GM18505 (cell line): ENCODE measurements at regions not wholly inside any gene's neighbourhood (a gene's known extent, or its start where the extent isn't known, plus 50 kb on each side); places are given as distances from the start of the nearest gene placed in this dataset.

Experiments
- ATAC-seq: cut with Tn5 transposase; IDR thresholded peaks from one replicate; pipeline ENCODE4 v1.9.1; 2021; ENCODE audit not compliant: unreplicated experiment
- POLR2A ChIP-seq: IDR thresholded peaks from 4 replicates; pipeline ENCODE4 v1.6.1; 2011; ENCODE audit warnings: borderline replicate concordance; ENCODE audit not compliant: insufficient read depth, insufficient read length; ENCODE audit errors: extremely low read depth

- ATAC-seq, result no peak
- TF ChIP-seq POLR2A, result no peak
Observed at GRCh38 chr2:118657466-118657865, 190.0 kb downstream of the EN1 start.

- no peak for ATAC-seq
Observed at GRCh38 chr2:118654945-118655344, 192.5 kb downstream of the EN1 start.

GRCh38 chr2:118650327-118650726, 197.1 kb downstream of the EN1 start:
- TF ChIP-seq POLR2A, result no peak
- no peak for ATAC-seq

More at GRCh38 chr2:118654945-118655344, 192.5 kb downstream of the EN1 start:
- TF ChIP-seq POLR2A, result no peak

DNA sequence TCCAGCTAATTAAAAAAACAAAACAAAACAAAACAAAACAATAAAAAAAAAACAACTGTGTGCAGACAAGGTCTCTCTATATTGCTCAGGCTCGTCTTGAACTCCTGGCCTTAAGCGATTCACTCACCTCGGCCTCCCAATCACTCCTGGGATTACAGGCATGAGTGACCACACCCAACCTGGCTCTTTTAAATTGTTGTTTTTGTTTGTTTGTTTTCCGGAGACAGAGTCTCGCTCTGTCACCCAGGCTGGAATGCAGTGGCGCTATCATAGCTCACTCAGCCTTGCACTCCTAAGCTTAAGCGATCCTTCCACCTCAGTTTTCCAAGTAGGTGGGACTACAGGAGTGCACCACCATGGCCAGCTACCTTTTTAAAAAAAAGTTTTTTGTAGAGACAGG, 201.6 kb downstream of the EN1 start:
- ATAC-seq, result no peak
- TF ChIP-seq POLR2A, result no peak

- no peak for TF ChIP-seq POLR2A
- ATAC-seq, result no peak
Observed at GRCh38 chr2:118644190-118644589, 203.3 kb downstream of the EN1 start.

DNA sequence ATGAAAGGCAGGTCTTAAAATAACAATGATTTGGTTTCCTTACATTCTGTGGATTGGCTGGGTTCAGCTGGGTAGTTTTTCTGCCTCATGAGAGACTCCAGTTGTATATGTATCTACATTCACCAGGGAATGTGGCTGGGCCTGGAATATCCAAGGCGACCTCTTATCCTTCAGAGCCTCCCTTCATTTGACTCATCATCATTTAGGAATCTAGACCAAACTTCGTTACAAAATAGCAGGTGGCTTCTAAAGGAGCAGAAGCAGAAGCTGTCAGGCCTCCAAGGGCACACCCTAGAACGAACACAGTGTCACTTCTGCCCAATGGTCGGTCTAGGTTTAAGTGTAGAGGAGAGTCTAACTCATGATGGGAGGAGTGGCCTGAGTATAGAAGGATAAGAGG, 204.2 kb downstream of the EN1 start:
- no peak for TF ChIP-seq POLR2A
- no peak for ATAC-seq

DNA sequence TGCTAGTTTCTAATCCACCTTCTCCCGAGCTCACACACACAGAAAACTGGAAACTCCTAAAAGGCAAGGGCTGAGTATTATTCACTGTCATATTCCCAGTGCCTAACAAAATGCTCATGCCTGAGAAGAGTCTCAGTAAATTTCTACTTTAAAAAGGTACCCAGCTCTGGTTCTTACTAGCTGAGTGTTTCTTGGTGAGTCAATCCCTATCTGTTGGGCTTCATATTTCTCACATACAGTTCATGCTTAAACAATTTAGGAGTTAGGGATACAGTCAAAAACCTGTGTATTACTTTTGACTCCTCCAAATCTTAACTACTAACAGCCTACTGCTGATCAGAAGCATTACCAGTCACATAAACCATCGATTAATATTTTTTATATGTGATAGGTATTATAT, 204.9 kb downstream of the EN1 start:
- TF ChIP-seq POLR2A, result no peak

GRCh38 chr2:118641711-118642110, 205.7 kb downstream of the EN1 start:
- no peak for TF ChIP-seq POLR2A
- no peak for ATAC-seq

More for the DNA sequence above, 204.9 kb downstream of the EN1 start:
- no peak for ATAC-seq

GRCh38 chr2:118639371-118639770, 208.1 kb downstream of the EN1 start:
- TF ChIP-seq POLR2A, result no peak
- ATAC-seq, result no peak

DNA sequence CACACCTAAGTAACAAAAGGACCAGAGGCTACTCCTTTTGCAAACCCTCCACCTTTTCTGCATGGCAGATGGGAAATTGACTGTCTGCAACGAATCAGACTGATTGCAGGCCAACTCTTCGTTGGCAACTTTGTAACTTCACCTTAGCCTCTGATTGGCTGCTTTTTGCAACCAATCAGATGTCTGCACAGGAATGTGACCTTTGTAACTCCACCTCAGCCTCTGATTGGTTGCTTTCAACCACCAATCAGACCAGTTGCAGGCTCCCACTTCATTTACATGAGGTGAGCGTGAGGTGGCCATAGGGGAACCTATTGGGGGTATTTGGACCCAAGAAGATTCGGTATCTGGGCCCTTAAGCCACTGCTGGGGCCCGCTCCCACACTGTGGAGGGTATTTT, 209.0 kb downstream of the EN1 start:
- ATAC-seq, result no peak
- TF ChIP-seq POLR2A, result no peak

DNA sequence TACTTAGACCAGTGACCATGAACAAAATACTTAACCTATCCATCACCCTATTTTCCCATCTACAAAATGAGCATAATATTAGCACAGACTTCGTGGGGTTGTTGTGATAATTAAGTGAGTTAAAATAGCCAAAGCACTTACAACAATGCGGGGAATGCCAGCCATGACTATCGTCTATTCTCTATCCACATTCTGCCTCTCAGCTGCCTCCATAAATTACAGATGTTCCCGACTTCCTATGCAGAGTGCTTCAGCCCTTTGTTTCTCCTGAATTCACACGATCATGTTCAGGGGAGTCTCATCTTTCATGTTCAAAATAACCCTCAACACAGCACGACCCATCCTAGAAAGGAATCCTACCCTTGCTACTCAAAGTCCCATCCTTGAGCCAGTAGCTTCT, 211.6 kb downstream of the EN1 start:
- no peak for ATAC-seq
- no peak for TF ChIP-seq POLR2A

- no peak for ATAC-seq
- TF ChIP-seq POLR2A, result no peak
Observed at GRCh38 chr2:118634876-118635275, 212.6 kb downstream of the EN1 start.

GRCh38 chr2:118633371-118634018, 214.0 kb downstream of the EN1 start:
- ATAC-seq, result no peak
- TF ChIP-seq POLR2A, result no peak

- ATAC-seq, result no peak
- TF ChIP-seq POLR2A, result no peak
Observed at GRCh38 chr2:118632921-118633320, 214.5 kb downstream of the EN1 start.

- ATAC-seq, result no peak
Observed at GRCh38 chr2:118627156-118627555, 220.3 kb downstream of the EN1 start.

More at GRCh38 chr2:118627156-118627555, 220.3 kb downstream of the EN1 start:
- no peak for TF ChIP-seq POLR2A
